ENCODE measurements at regions not wholly inside any gene's neighbourhood (a gene's known extent, or its start where the extent isn't known, plus 50 kb on each side); places are given as distances from the start of the nearest gene placed in this dataset.

DNA sequence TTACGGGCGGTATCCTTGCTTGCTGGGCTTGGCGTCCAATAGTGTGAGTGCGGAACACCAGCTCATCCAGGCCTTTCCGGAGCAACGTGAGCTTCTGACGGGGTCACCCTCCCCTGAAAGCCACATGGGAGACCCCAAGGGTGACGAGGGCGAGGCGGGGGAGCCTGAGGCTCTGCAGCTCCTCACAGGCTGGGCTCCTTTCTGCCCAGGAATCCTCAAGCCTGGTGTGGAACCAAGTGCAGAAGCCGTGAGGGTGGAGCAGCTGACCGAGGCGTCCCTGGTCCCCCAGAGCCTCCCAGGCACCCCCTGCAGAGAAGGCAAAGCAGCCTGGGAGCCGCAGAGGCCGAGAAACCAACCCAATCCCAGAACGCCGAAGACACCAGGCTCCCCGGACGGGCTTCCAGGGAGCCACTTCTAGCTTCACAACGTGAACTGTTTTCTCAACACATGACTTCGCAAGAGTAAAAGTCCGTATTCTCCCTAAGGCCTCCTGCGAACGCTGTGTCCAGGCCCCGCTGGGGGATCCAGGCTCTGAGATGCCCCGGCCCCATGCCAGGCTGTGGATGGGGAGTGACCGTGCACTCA lies 530.3 kb downstream of the BRD1 start:
- TF ChIP-seq, protein P1, sequence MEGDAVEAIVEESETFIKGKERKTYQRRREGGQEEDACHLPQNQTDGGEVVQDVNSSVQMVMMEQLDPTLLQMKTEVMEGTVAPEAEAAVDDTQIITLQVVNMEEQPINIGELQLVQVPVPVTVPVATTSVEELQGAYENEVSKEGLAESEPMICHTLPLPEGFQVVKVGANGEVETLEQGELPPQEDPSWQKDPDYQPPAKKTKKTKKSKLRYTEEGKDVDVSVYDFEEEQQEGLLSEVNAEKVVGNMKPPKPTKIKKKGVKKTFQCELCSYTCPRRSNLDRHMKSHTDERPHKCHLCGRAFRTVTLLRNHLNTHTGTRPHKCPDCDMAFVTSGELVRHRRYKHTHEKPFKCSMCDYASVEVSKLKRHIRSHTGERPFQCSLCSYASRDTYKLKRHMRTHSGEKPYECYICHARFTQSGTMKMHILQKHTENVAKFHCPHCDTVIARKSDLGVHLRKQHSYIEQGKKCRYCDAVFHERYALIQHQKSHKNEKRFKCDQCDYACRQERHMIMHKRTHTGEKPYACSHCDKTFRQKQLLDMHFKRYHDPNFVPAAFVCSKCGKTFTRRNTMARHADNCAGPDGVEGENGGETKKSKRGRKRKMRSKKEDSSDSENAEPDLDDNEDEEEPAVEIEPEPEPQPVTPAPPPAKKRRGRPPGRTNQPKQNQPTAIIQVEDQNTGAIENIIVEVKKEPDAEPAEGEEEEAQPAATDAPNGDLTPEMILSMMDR (IDR thresholded peaks at IDR 0.05), result no peak
- TF ChIP-seq SIN3A (IDR thresholded peaks at IDR 0.05; ENCODE audit: borderline replicate concordance, insufficient read depth, low read depth, low read length), result no peak

Data from Panc1 (cell line).